ENCODE measurements at regions not wholly inside any gene's neighbourhood (a gene's known extent, or its start where the extent isn't known, plus 50 kb on each side); places are given as distances from the start of the nearest gene placed in this dataset.
"Not testable (repeated sequence)": the region's sequence is repeated elsewhere in the genome, so short reads cannot be mapped to it uniquely, and the experiment has no call there.

GRCh38 chr21:25489673-25490072 lies 117.6 kb downstream of the MRPL39 start:
- H3K27ac ChIP-seq, result no peak overlapping the region
- intact Hi-C loops (cut with DNase I; ENCODE audit: low total_unique reads), result no loop called here
- H3K4me1 ChIP-seq, result no peaks in the 10 kb centered on the region
- H3K4me3 ChIP-seq, result no peak overlapping the region
- no peaks in the 10 kb centered on the region for H3K36me3 ChIP-seq
- TF ChIP-seq POLR2AphosphoS5 (IDR thresholded peaks at IDR 0.05), result no peak
- no peak for TF ChIP-seq POLR2A (IDR thresholded peaks at IDR 0.05)
- TF ChIP-seq CTCF (IDR thresholded peaks at IDR 0.05), result no peak
- DNase-seq (ENCODE audit: low spot score in 2 of 2), result no peak
- no peaks in the 10 kb centered on the region for H3K9me3 ChIP-seq
- no peaks in the 10 kb centered on the region for H3K27me3 ChIP-seq

GRCh38 chr21:25487046-25487594 lies 120.2 kb downstream of the MRPL39 start:
- no peak for TF ChIP-seq POLR2A (IDR thresholded peaks at IDR 0.05)
- Histone ChIP-seq H3K36me3 (no peaks in the 10 kb centered on the region), H3K9me3 (peaks cover 0 to 16% of the 10 kb centered on the region in 2 donors), H3K4me3 (no peak overlapping the region), H3K4me1 (no peaks in the 10 kb centered on the region), H3K27ac (no peak overlapping the region), H3K27me3 (no peaks in the 10 kb centered on the region)
- intact Hi-C loops (cut with DNase I; ENCODE audit: low total_unique reads), result no loop called here
- DNase-seq (ENCODE audit: low spot score in 2 of 2), result no peak

- H3K9me3 ChIP-seq, result peaks cover 0 to 27% of the 10 kb centered on the region in 2 donors
- intact Hi-C loops (cut with DNase I; ENCODE audit: low total_unique reads), result no loop called here
- no peak for TF ChIP-seq CTCF (IDR thresholded peaks at IDR 0.05)
- no peak for TF ChIP-seq POLR2A (IDR thresholded peaks at IDR 0.05)
- TF ChIP-seq POLR2AphosphoS5 (IDR thresholded peaks at IDR 0.05), result no peak
- H3K4me3 ChIP-seq, result no peak overlapping the region
- no peak for DNase-seq (ENCODE audit: low spot score in 2 of 2)
- no peak overlapping the region for H3K27ac ChIP-seq
- H3K27me3 ChIP-seq, result no peaks in the 10 kb centered on the region
- no peaks in the 10 kb centered on the region for H3K4me1 ChIP-seq
- H3K36me3 ChIP-seq, result no peaks in the 10 kb centered on the region
These were observed 121.4 kb downstream of the MRPL39 start for GRCh38 chr21:25485914-25486313.

GRCh38 chr21:25467896-25468295 lies 139.4 kb downstream of the MRPL39 start:
- H3K4me1 ChIP-seq, result no peaks in the 10 kb centered on the region
- intact Hi-C loops (cut with DNase I; ENCODE audit: low total_unique reads), result no loop called here
- TF ChIP-seq POLR2A (IDR thresholded peaks at IDR 0.05) (no peak), CTCF (IDR thresholded peaks at IDR 0.05) (no peak), POLR2AphosphoS5 (IDR thresholded peaks at IDR 0.05) (no peak)
- no peaks in the 10 kb centered on the region for H3K27me3 ChIP-seq
- H3K9me3 ChIP-seq, result no peaks in the 10 kb centered on the region
- no peak for DNase-seq (ENCODE audit: low spot score in 2 of 2)
- H3K27ac ChIP-seq, result no peak overlapping the region
- H3K36me3 ChIP-seq, result no peaks in the 10 kb centered on the region
- H3K4me3 ChIP-seq, result no peak overlapping the region

- H3K4me1 ChIP-seq; H3K9me3 ChIP-seq; H3K4me3 ChIP-seq; H3K27ac ChIP-seq; H3K36me3 ChIP-seq; intact Hi-C loops (cut with DNase I; ENCODE audit: low total_unique reads); DNase-seq (ENCODE audit: low spot score in 2 of 2); H3K27me3 ChIP-seq: not testable (repeated sequence)
These were observed 140.2 kb downstream of the MRPL39 start for GRCh38 chr21:25467071-25467470.

GRCh38 chr21:25466470-25466869 lies 140.8 kb downstream of the MRPL39 start:
- Histone ChIP-seq H3K27ac (no peak overlapping the region), H3K36me3 (no peaks in the 10 kb centered on the region), H3K4me3 (no peak overlapping the region), H3K4me1 (no peaks in the 10 kb centered on the region), H3K27me3 (no peaks in the 10 kb centered on the region), H3K9me3 (no peaks in the 10 kb centered on the region)
- no peak for DNase-seq (ENCODE audit: low spot score in 2 of 2)
- TF ChIP-seq CTCF (IDR thresholded peaks at IDR 0.05), result no peak
- TF ChIP-seq POLR2A (IDR thresholded peaks at IDR 0.05), result no peak
- TF ChIP-seq POLR2AphosphoS5 (IDR thresholded peaks at IDR 0.05), result no peak
- intact Hi-C loops (cut with DNase I; ENCODE audit: low total_unique reads), result no loop called here
